Gastroesophageal sphincter (tissue), 3 donors: ENCODE measurements at regions not wholly inside any gene's neighbourhood (a gene's known extent, or its start where the extent isn't known, plus 50 kb on each side); places are given as distances from the start of the nearest gene placed in this dataset.

Experiments used
- CTCF ChIP-seq, 4 experiments: fragments of 200-600 bp in 2 of 4; fragments of 450-650 bp in 2 of 4; sonication (generic) in 1 of 4; IDR thresholded peaks; one replicate each; pipeline ENCODE4 v1.5.1; 2017 to 2019; ENCODE audit warnings: antibody characterized with exemption in 4 of 4, mild to moderate bottlenecking in 2 of 4, moderate library complexity in 2 of 4
- EP300 ChIP-seq: sonication (generic); formaldehyde crosslinking; IDR thresholded peaks from one replicate; pipeline ENCODE4 v1.6.1; 2017; ENCODE audit warnings: antibody characterized with exemption, mild to moderate bottlenecking
- POLR2A ChIP-seq, 2 donors: fragments of 450-650 bp; IDR thresholded peaks; one replicate each; pipeline ENCODE4 v1.6.1; 2017; ENCODE audit warnings: antibody characterized with exemption in 2 of 2, mild to moderate bottlenecking in 2 of 2, moderate library complexity in 1 of 2
- POLR2AphosphoS5 ChIP-seq: sonication (generic); formaldehyde crosslinking; IDR thresholded peaks from one replicate; pipeline ENCODE4 v1.6.1; 2017; ENCODE audit warnings: antibody characterized with exemption

- TF ChIP-seq POLR2A (IDR thresholded peaks at IDR 0.05) (no peak), CTCF (IDR thresholded peaks at IDR 0.05) (no peak), EP300 (no peak), POLR2AphosphoS5 (peak; percentile 45)
These were observed 205.9 kb downstream of the KIF21A start for GRCh38 chr12:39237004-39237403.
